ENCODE measurements at regions not wholly inside any gene's neighbourhood (a gene's known extent, or its start where the extent isn't known, plus 50 kb on each side); places are given as distances from the start of the nearest gene placed in this dataset.

DNA sequence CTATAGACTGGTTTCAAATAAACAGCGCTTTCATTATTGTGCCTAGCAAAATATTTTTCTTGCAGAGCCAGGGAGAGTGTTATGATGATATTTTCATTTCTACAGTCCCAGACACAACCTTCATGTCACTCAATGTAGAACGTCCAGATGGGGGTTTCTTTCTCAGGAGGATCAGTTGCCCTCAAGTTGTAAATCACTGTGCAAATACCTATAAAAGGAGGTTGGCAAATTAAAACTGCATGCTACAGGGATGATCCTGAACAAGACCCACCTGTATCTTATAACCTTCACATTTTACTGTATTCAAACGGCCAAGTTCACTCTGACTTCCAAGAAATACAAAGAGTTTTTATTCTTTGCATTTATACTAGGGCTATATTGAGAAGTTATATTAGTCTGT, 486.0 kb downstream of the EDEM1 start:
- Histone ChIP-seq H3K9me3 (replicated peaks in 1 of 2; ENCODE audit: control insufficient read depth in 1 of 2, insufficient read depth in 1 of 2, low read length in 2 of 2) (peaks cover 0 to 3% of the 10 kb centered on the region in 2 donors), H3K27ac (ENCODE audit: low read depth in 1 of 2, low read length in 2 of 2) (no peak overlapping the region), H3K4me2 (replicated peaks; ENCODE audit: extremely low read depth, low read length, poor library complexity, severe bottlenecking) (no peak overlapping the region), H3K4me1 (ENCODE audit: control insufficient read depth in 1 of 2, insufficient read depth in 2 of 2, low read length in 2 of 2) (no peaks in the 10 kb centered on the region), H3K36me3 (replicated peaks in 1 of 2; ENCODE audit: control insufficient read depth in 1 of 2, insufficient read depth in 2 of 2, low read length in 2 of 2) (no peaks in the 10 kb centered on the region), H2AFZ (ENCODE audit: insufficient read depth, low read depth, low read length, poor library complexity, severe bottlenecking) (no peak overlapping the region), H4K20me1 (ENCODE audit: insufficient read depth, low read length) (no peaks in the 10 kb centered on the region), H3K4me3 (replicated peaks in 1 of 3; ENCODE audit: low read depth in 2 of 3, low read length in 3 of 3) (no peak overlapping the region), H3K9ac (ENCODE audit: insufficient read depth, low read length, poor library complexity, severe bottlenecking) (no peak overlapping the region), H3K79me2 (ENCODE audit: insufficient read depth, low read length) (no peaks in the 10 kb centered on the region), H3K27me3 (ENCODE audit: control insufficient read depth in 2 of 2, insufficient read depth in 2 of 2, low read length in 2 of 2) (no peaks in the 10 kb centered on the region)
- Mint-ChIP-seq H3K27ac (no peak overlapping the region), H3K4me3 (no peak overlapping the region), H3K9me3 (peaks cover 5 to 29% (median 13%) of the 10 kb centered on the region in 7 donors), H3K36me3 (no peaks in the 10 kb centered on the region), H3K4me1 (peaks cover 5% of the 10 kb centered on the region), H3K27me3 (ENCODE audit: low read depth in 3 of 3) (peaks cover 0 to 2% (median 1%) of the 10 kb centered on the region in 3 donors)
- TF ChIP-seq, protein P1, sequence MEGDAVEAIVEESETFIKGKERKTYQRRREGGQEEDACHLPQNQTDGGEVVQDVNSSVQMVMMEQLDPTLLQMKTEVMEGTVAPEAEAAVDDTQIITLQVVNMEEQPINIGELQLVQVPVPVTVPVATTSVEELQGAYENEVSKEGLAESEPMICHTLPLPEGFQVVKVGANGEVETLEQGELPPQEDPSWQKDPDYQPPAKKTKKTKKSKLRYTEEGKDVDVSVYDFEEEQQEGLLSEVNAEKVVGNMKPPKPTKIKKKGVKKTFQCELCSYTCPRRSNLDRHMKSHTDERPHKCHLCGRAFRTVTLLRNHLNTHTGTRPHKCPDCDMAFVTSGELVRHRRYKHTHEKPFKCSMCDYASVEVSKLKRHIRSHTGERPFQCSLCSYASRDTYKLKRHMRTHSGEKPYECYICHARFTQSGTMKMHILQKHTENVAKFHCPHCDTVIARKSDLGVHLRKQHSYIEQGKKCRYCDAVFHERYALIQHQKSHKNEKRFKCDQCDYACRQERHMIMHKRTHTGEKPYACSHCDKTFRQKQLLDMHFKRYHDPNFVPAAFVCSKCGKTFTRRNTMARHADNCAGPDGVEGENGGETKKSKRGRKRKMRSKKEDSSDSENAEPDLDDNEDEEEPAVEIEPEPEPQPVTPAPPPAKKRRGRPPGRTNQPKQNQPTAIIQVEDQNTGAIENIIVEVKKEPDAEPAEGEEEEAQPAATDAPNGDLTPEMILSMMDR (IDR thresholded peaks at IDR 0.05) = no peak
- DNase-seq = no peak
- WGBS (ENCODE audit: insufficient coverage) = no CpG with 5 or more reads among the region's 3 CpGs
- intact Hi-C loops (cut with micrococcal nuclease) = no loop called here

DNA sequence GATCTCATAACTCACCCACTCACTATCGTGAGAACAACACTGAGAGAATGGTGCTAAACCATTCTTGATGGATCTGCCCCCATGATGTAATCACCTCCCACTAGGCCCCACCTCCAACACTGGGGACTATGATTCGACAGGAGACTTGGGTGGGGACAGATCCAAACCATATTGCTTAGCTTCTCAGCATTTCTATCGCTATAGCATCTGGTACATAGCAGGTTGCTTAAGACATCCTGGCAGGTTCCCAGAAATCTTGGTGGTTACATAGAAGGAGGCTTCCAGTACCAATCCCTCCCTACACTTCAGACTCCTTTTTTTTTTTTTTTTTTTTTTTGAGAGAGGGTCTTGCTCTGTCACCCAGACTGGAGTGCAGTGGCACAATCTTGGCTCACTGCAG, 487.8 kb downstream of the EDEM1 start:
- Histone ChIP-seq H3K4me3 (replicated peaks in 1 of 3; ENCODE audit: low read depth in 2 of 3, low read length in 3 of 3) (no peak overlapping the region), H3K79me2 (ENCODE audit: insufficient read depth, low read length) (no peaks in the 10 kb centered on the region), H3K27ac (ENCODE audit: low read depth in 1 of 2, low read length in 2 of 2) (no peak overlapping the region), H3K4me1 (ENCODE audit: control insufficient read depth in 1 of 2, insufficient read depth in 2 of 2, low read length in 2 of 2) (no peaks in the 10 kb centered on the region), H3K27me3 (ENCODE audit: control insufficient read depth in 2 of 2, insufficient read depth in 2 of 2, low read length in 2 of 2) (no peaks in the 10 kb centered on the region), H2AFZ (ENCODE audit: insufficient read depth, low read depth, low read length, poor library complexity, severe bottlenecking) (no peak overlapping the region), H3K9me3 (replicated peaks in 1 of 2; ENCODE audit: control insufficient read depth in 1 of 2, insufficient read depth in 1 of 2, low read length in 2 of 2) (peaks cover 4 to 9% of the 10 kb centered on the region in 2 donors), H3K4me2 (replicated peaks; ENCODE audit: extremely low read depth, low read length, poor library complexity, severe bottlenecking) (no peak overlapping the region), H3K36me3 (replicated peaks in 1 of 2; ENCODE audit: control insufficient read depth in 1 of 2, insufficient read depth in 2 of 2, low read length in 2 of 2) (no peaks in the 10 kb centered on the region), H3K9ac (ENCODE audit: insufficient read depth, low read length, poor library complexity, severe bottlenecking) (no peak overlapping the region), H4K20me1 (ENCODE audit: insufficient read depth, low read length) (no peaks in the 10 kb centered on the region)
- H3K4me3 Mint-ChIP-seq = no peak overlapping the region
- DNase-seq = no peak
- H3K4me1 Mint-ChIP-seq = peaks cover 5% of the 10 kb centered on the region
- H3K27ac Mint-ChIP-seq = no peak overlapping the region
- intact Hi-C loops (cut with micrococcal nuclease) = no loop called here
- TF ChIP-seq, protein P1 (IDR thresholded peaks at IDR 0.05) = no peak
- H3K9me3 Mint-ChIP-seq = peaks cover 12 to 36% (median 15%) of the 10 kb centered on the region in 7 donors
- no CpG with 5 or more reads among the region's 3 CpGs for WGBS (ENCODE audit: insufficient coverage)
- H3K27me3 Mint-ChIP-seq (ENCODE audit: low read depth in 3 of 3) = peaks cover 0 to 2% (median 1%) of the 10 kb centered on the region in 3 donors
- H3K36me3 Mint-ChIP-seq = no peaks in the 10 kb centered on the region
